OCI-LY1 (cell line): ENCODE measurements at regions not wholly inside any gene's neighbourhood (a gene's known extent, or its start where the extent isn't known, plus 50 kb on each side); places are given as distances from the start of the nearest gene placed in this dataset.

ENCODE experiments used
- H2AFZ ChIP-seq: fragments of 200-600 bp; sonication (generic), shearing (Covaris generic); 2 replicates; pipeline ENCODE4 v1.6.0; 2014; ENCODE audit warnings: antibody characterized with exemption, mild to moderate bottlenecking, low read length
- H3F3A ChIP-seq: fragments of 200-600 bp; sonication (generic), shearing (Covaris generic); 2 replicates; pipeline ENCODE4 v1.6.0; 2014; ENCODE audit warnings: mild to moderate bottlenecking, antibody characterized with exemption, low read length, moderate library complexity; ENCODE audit not compliant: insufficient read depth
- H3K27ac ChIP-seq: fragments of 200-600 bp; sonication (generic); 2 replicates; pipeline ENCODE4 v1.5.1; 2014; ENCODE audit warnings: low read length, mixed run types, mild to moderate bottlenecking, low read depth; ENCODE audit not compliant: poor library complexity, severe bottlenecking
- H3K27me3 ChIP-seq: fragments of 200-600 bp; sonication (generic); 2 replicates; pipeline ENCODE4 v1.6.0; 2014; ENCODE audit warnings: antibody characterized with exemption, mild to moderate bottlenecking, low read length, moderate library complexity; ENCODE audit not compliant: insufficient read depth
- H3K36me3 ChIP-seq: fragments of 200-600 bp; sonication (generic); 2 replicates; pipeline ENCODE4 v1.6.1; 2014; ENCODE audit warnings: mild to moderate bottlenecking, antibody characterized with exemption, low read length, moderate library complexity, mixed read lengths; ENCODE audit not compliant: insufficient read depth
- H3K4me1 ChIP-seq: fragments of 200-600 bp; sonication (generic); 2 replicates; pipeline ENCODE4 v1.5.1; 2014; ENCODE audit warnings: mild to moderate bottlenecking, low read length, moderate library complexity; ENCODE audit not compliant: insufficient read depth, severe bottlenecking
- H3K4me2 ChIP-seq: fragments of 200-600 bp; sonication (generic), shearing (Covaris generic); 2 replicates; pipeline ENCODE4 v1.6.1; 2014; ENCODE audit warnings: low read length
- H3K4me3 ChIP-seq: fragments of 200-600 bp; sonication (generic); 2 replicates; pipeline ENCODE4 v1.5.1; 2014; ENCODE audit warnings: low read length, low read depth, mild to moderate bottlenecking, mixed read lengths; ENCODE audit not compliant: poor library complexity, severe bottlenecking
- H3K79me2 ChIP-seq: fragments of 200-600 bp; shearing (Covaris generic); 2 replicates; pipeline ENCODE4 v1.6.1; 2016; ENCODE audit warnings: mixed run types, low read length, mixed read lengths; ENCODE audit not compliant: insufficient read depth
- H3K9ac ChIP-seq: fragments of 200-600 bp; sonication (generic), shearing (Covaris generic); 2 replicates; pipeline ENCODE4 v1.6.1; 2014; ENCODE audit warnings: mild to moderate bottlenecking, low read length, mixed read lengths
- H3K9me2 ChIP-seq: fragments of 200-600 bp; sonication (generic), shearing (Covaris generic); 2 replicates; pipeline ENCODE4 v1.6.1; 2014; ENCODE audit warnings: low read depth, mild to moderate bottlenecking, low read length, mixed read lengths
- H3K9me3 ChIP-seq: fragments of 200-600 bp; shearing (Covaris generic); 2 replicates; pipeline ENCODE4 v1.6.1; 2014; ENCODE audit warnings: low read length, mixed read lengths
- H4K20me1 ChIP-seq: fragments of 200-600 bp; sonication (generic), shearing (Covaris generic); 2 replicates; pipeline ENCODE4 v1.6.0; 2016; ENCODE audit warnings: mild to moderate bottlenecking, low read length; ENCODE audit not compliant: insufficient read depth
- CTCF ChIP-seq: fragments of 200-600 bp; sonication (generic), shearing (Covaris generic); IDR thresholded peaks from 2 replicates; pipeline ENCODE4 v1.5.1; 2017; ENCODE audit warnings: mild to moderate bottlenecking, antibody characterized with exemption, low read length, moderate library complexity, mixed read lengths
- EZH2 ChIP-seq: fragments of 200-600 bp; sonication (generic), shearing (Covaris generic); IDR thresholded peaks from 2 replicates; pipeline ENCODE4 v1.8.0; 2017; ENCODE audit warnings: borderline replicate concordance, mixed run types, mild to moderate bottlenecking, antibody characterized with exemption, low read length, moderate library complexity, mixed read lengths

GRCh38 chr4:156217236-156217635 lies 263.6 kb upstream of the CTSO start:
- Histone ChIP-seq H3K4me1 (no peaks in the 10 kb centered on the region), H3K9me2 (no peaks in the 10 kb centered on the region)

GRCh38 chr4:156201050-156201449 lies 247.4 kb upstream of the CTSO start:
- Histone ChIP-seq H3K4me3 (no peak overlapping the region), H3K27ac (no peak overlapping the region), H3K4me1 (no peaks in the 10 kb centered on the region), H3F3A (no peaks in the 10 kb centered on the region), H3K4me2 (no peak overlapping the region), H4K20me1 (no peaks in the 10 kb centered on the region), H3K27me3 (no peaks in the 10 kb centered on the region), H3K36me3 (no peaks in the 10 kb centered on the region), H2AFZ (no peak overlapping the region), H3K9me3 (no peaks in the 10 kb centered on the region), H3K79me2 (no peaks in the 10 kb centered on the region), H3K9ac (no peak overlapping the region), H3K9me2 (no peaks in the 10 kb centered on the region)
- no peak for TF ChIP-seq CTCF
- TF ChIP-seq EZH2, result no peak

More at GRCh38 chr4:156217236-156217635, 263.6 kb upstream of the CTSO start:
- Histone ChIP-seq H3K9me3 (no peaks in the 10 kb centered on the region), H4K20me1 (no peaks in the 10 kb centered on the region), H3F3A (no peaks in the 10 kb centered on the region), H3K27ac (no peak overlapping the region), H3K4me2 (no peak overlapping the region), H3K9ac (no peak overlapping the region), H3K36me3 (no peaks in the 10 kb centered on the region), H3K4me3 (no peak overlapping the region), H3K27me3 (no peaks in the 10 kb centered on the region), H2AFZ (no peak overlapping the region), H3K79me2 (no peaks in the 10 kb centered on the region)
- TF ChIP-seq EZH2 (no peak), CTCF (no peak)

GRCh38 chr4:156198511-156198910 lies 244.8 kb upstream of the CTSO start:
- no peak overlapping the region for H3K9ac ChIP-seq

More at GRCh38 chr4:156198511-156198910, 244.8 kb upstream of the CTSO start:
- TF ChIP-seq CTCF (no peak), EZH2 (no peak)
- Histone ChIP-seq H3F3A (no peaks in the 10 kb centered on the region), H3K4me1 (no peaks in the 10 kb centered on the region), H3K9me3 (no peaks in the 10 kb centered on the region), H3K4me2 (no peak overlapping the region), H4K20me1 (no peaks in the 10 kb centered on the region), H3K4me3 (no peak overlapping the region), H3K27ac (no peak overlapping the region), H3K79me2 (no peaks in the 10 kb centered on the region), H3K36me3 (no peaks in the 10 kb centered on the region), H3K9me2 (no peaks in the 10 kb centered on the region), H3K27me3 (no peaks in the 10 kb centered on the region), H2AFZ (no peak overlapping the region)
